Activated CD4-positive, alpha-beta T cell treated with anti-CD3 and anti-CD28 coated beads for 48 hours (primary cell): ENCODE measurements at regions not wholly inside any gene's neighbourhood (a gene's known extent, or its start where the extent isn't known, plus 50 kb on each side); places are given as distances from the start of the nearest gene placed in this dataset.
"Not testable (repeated sequence)": the region's sequence is repeated elsewhere in the genome, so short reads cannot be mapped to it uniquely, and the experiment has no call there.

Experiments used
- DNase-seq: peaks from one replicate; pipeline ENCODE4 v3.0.0-alpha.2; 2020

GRCh38 chr22:25462474-25463346, 101.8 kb upstream of the GRK3 start:
- peak; percentile 85 for DNase-seq

- DNase-seq = not testable (repeated sequence)
Measured at GRCh38 chr22:25463347-25463628, 101.2 kb upstream of the GRK3 start.

GRCh38 chr22:25464326-25464725, 100.1 kb upstream of the GRK3 start:
- not testable (repeated sequence) for DNase-seq

- no peak for DNase-seq
Measured at GRCh38 chr22:25465949-25466348, 98.5 kb upstream of the GRK3 start.

GRCh38 chr22:25472382-25472781, 92.1 kb upstream of the GRK3 start:
- DNase-seq = no peak

GRCh38 chr22:25475257-25476022, 89.0 kb upstream of the GRK3 start:
- DNase-seq = no peak

- DNase-seq = no peak
Measured at GRCh38 chr22:25477358-25477757, 87.1 kb upstream of the GRK3 start.

GRCh38 chr22:25478111-25478510, 86.4 kb upstream of the GRK3 start:
- DNase-seq = no peak

- no peak for DNase-seq
Measured at GRCh38 chr22:25478528-25478927, 85.9 kb upstream of the GRK3 start.

- not testable (repeated sequence) for DNase-seq
Measured at GRCh38 chr22:25480868-25481267, 83.6 kb upstream of the GRK3 start.

- no peak for DNase-seq
Measured at GRCh38 chr22:25482091-25482760, 82.2 kb upstream of the GRK3 start.

- no peak for DNase-seq
Measured at GRCh38 chr22:25482868-25483639, 81.4 kb upstream of the GRK3 start.

GRCh38 chr22:25483931-25484330, 80.5 kb upstream of the GRK3 start:
- no peak for DNase-seq

- peak; percentile 65 for DNase-seq
Measured at GRCh38 chr22:25484521-25485315, 79.8 kb upstream of the GRK3 start.

GRCh38 chr22:25485626-25486545, 78.6 kb upstream of the GRK3 start:
- DNase-seq = peak; percentile 44

- no peak for DNase-seq
Measured at GRCh38 chr22:25487508-25487907, 77.0 kb upstream of the GRK3 start.

GRCh38 chr22:25488244-25489020, 76.0 kb upstream of the GRK3 start:
- DNase-seq = peak; percentile 81

- DNase-seq = no peak
Measured at GRCh38 chr22:25489947-25490346, 74.5 kb upstream of the GRK3 start.

- DNase-seq = no peak
Measured at GRCh38 chr22:25490896-25491295, 73.6 kb upstream of the GRK3 start.

GRCh38 chr22:25492162-25492561, 72.3 kb upstream of the GRK3 start:
- DNase-seq = no peak
